Adipocyte (in vitro differentiated cells): ENCODE measurements at regions not wholly inside any gene's neighbourhood (a gene's known extent, or its start where the extent isn't known, plus 50 kb on each side); places are given as distances from the start of the nearest gene placed in this dataset.
A peak's percentile ranks its signal among the peaks of the same experiment; 100 is the strongest.
"Not testable (repeated sequence)": the region's sequence is repeated elsewhere in the genome, so short reads cannot be mapped to it uniquely, and the experiment has no call there.

Source experiments
- DNase-seq: peaks from one replicate; pipeline ENCODE4 v3.0.0-alpha.2; 2015; ENCODE audit warnings: low read depth
- H3K27me3 ChIP-seq: replicated peaks from 2 replicates; pipeline ENCODE4 v1.7.0; 2013; ENCODE audit warnings: mild to moderate bottlenecking, low read length, moderate library complexity; ENCODE audit not compliant: control insufficient read depth, insufficient read depth
- H3K36me3 ChIP-seq: 2 replicates; pipeline ENCODE4 v1.7.0; 2013; ENCODE audit warnings: low read length, mild to moderate bottlenecking, moderate library complexity; ENCODE audit not compliant: control insufficient read depth, insufficient read depth, severe bottlenecking
- H3K4me1 ChIP-seq: 2 replicates; pipeline ENCODE4 v1.7.0; 2013; ENCODE audit warnings: mild to moderate bottlenecking, low read length, moderate library complexity; ENCODE audit not compliant: control insufficient read depth, insufficient read depth
- H3K4me3 ChIP-seq: 2 replicates; pipeline ENCODE4 v1.7.0; 2013; ENCODE audit warnings: mild to moderate bottlenecking, low read length, moderate library complexity
- H3K9ac ChIP-seq: 2 replicates; pipeline ENCODE4 v1.7.0; 2013; ENCODE audit warnings: mild to moderate bottlenecking, low read length, moderate library complexity
- H3K9me3 ChIP-seq: 2 replicates; pipeline ENCODE4 v1.7.0; 2013; ENCODE audit warnings: mild to moderate bottlenecking, low read length, moderate library complexity; ENCODE audit not compliant: control insufficient read depth

DNA sequence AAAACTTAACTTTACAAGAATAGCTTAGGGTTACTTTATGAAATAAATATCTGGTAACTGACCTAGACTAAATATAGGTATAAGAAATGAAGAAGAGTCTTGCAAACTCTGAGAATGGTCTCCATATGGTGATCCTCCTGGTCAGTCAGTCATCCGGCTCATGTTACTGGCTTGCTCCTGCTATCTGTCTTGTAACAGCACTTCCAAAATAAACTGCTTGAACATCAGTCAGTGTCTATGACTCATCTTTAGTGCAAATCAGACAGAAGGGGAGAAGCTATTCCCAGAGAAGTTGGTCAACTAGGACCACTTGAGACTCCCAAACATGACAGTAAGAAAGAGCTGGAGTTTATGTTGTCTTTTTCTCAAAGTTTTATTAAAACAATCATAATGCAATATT is 1550.9 kb downstream of the PCDH9 start:
- no peaks in the 10 kb centered on the region for H3K27me3 ChIP-seq
- H3K36me3 ChIP-seq: no peaks in the 10 kb centered on the region
- H3K4me1 ChIP-seq: peaks cover 8% of the 10 kb centered on the region
- no peaks in the 10 kb centered on the region for H3K9me3 ChIP-seq
- H3K9ac ChIP-seq: no peak overlapping the region
- no peak overlapping the region for H3K4me3 ChIP-seq
- DNase-seq: peak; percentile 19

DNA sequence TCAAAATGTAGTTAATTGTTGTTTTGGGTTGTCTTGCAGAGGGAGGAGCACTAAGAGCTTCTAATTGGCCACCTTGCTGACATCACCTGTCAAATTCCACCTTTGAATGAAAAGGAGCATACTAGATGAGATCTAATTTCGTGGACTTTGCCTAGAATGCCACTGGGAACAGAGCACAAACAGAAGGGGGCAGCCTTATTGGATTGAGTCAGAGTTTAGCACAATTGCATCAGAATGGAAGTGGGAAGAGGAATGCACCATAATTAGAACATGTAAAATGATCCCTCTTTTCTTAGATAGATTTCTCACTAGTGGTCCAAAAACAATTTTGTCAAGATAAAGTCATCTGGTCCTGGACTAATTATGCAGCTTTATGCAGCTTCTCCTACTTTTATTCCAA is 1552.2 kb downstream of the PCDH9 start:
- Histone ChIP-seq H3K36me3 (no peaks in the 10 kb centered on the region), H3K9ac (no peak overlapping the region), H3K4me3 (no peak overlapping the region), H3K4me1 (peaks cover 8% of the 10 kb centered on the region), H3K9me3 (peaks cover 11% of the 10 kb centered on the region), H3K27me3 (no peaks in the 10 kb centered on the region)
- DNase-seq: peak; percentile 36

DNA sequence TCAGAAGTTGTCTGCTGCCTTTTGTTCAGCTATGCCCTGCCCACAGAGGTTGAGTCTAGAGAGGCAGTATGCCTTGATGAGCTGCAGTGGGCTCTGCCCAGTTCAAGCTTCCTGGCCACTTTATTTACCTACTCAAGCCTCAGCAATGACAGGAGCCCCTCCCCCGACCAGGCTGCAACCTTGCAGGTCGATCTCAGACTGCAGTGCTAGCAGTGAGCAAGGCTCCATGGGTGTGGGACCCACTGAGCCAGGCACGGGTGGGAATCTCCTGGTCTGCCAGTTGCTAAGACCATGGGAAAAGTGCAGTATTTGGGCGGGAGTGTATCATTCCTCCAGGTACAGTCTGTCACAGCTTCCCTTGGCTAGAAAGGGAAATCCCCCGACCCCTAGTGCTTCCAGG is 1554.8 kb downstream of the PCDH9 start:
- H3K4me1 ChIP-seq, DNase-seq, H3K9ac ChIP-seq, H3K4me3 ChIP-seq, H3K27me3 ChIP-seq, H3K36me3 ChIP-seq: not testable (repeated sequence)
- H3K9me3 ChIP-seq: peaks cover 22% of the 10 kb centered on the region

DNA sequence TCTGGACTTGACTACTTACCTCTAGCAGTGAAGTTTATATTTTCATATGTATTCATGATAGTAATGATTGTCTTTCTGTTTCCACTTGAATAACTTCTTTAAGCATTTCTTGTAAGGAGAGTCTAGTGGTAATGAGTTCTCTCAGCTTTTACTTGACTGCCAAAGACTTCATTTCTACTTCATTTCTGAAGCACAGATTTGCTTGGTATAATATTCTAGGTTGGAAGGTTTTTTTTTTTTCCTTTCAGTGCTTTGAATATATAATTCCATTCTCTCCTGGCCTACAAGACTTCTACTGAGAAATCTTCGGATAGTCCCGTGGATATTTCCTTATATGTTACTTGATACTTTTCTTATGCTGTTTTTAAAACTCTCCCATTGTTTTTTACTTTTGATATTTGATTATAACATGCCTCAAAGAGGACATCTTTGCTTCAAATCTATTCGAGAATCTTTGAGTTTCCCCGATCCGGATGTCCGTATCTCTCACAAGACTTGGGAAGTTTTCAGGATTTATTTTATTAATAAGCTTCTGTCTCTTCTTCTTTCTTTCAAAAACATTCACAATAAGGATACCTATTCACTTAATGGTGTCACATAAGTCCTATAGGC is 1560.0 kb downstream of the PCDH9 start:
- no peak for DNase-seq
- Histone ChIP-seq H3K27me3 (no peaks in the 10 kb centered on the region), H3K4me3 (no peak overlapping the region), H3K36me3 (no peaks in the 10 kb centered on the region), H3K9ac (no peak overlapping the region), H3K9me3 (peaks cover 32% of the 10 kb centered on the region), H3K4me1 (no peaks in the 10 kb centered on the region)

DNA sequence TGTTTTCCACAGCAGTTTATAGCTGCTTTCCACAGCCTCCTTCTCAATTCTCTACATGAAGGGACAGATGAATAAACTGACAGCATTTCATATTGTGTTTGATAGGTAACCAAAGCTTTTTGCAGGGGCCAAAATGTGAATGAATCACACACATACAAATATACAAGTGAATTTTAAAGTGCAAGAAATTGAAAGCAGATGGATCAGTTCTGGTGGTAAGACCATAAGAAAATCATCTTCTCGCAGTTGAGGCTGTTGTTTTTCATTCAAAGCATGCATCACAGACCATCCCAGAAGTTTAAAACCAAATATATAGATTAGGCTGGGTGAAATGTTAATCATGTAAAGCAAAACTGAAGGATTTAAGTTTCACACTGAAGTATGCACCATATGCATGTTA is 1569.4 kb downstream of the PCDH9 start:
- Histone ChIP-seq H3K9me3 (no peaks in the 10 kb centered on the region), H3K36me3 (no peaks in the 10 kb centered on the region), H3K9ac (no peak overlapping the region), H3K27me3 (no peaks in the 10 kb centered on the region), H3K4me1 (peaks cover 22% of the 10 kb centered on the region), H3K4me3 (no peak overlapping the region)
- peak; percentile 19 for DNase-seq

DNA sequence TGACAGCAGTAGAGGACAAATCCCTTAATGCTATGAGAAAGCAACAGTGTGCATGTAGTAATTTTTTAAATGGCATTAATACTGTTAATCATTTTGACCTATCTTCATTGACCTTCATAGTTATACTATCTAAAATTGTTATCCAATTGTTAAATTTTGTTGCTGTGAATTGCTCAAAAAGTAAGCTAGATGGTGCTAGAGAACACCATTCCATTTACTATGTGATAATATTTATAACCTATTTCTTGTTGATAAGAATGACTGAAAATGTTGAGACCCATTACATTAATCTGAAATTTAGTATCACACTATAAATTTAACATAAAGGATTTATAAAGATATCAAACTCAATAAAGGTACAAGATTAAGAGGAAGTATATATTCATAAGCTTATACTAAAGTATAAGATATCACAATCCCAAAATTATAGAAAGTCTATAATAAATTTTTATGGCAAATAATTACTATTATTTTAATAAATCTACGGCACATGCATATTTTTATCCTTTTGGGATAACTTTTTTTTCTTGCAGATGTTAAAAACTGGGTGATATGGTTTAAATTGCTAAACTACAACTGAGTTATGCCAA is 1573.3 kb downstream of the PCDH9 start:
- Histone ChIP-seq H3K36me3 (no peaks in the 10 kb centered on the region), H3K9me3 (no peaks in the 10 kb centered on the region), H3K4me1 (peaks cover 22% of the 10 kb centered on the region), H3K27me3 (no peaks in the 10 kb centered on the region), H3K4me3 (no peak overlapping the region), H3K9ac (no peak overlapping the region)
- DNase-seq: peak; percentile 66

DNA sequence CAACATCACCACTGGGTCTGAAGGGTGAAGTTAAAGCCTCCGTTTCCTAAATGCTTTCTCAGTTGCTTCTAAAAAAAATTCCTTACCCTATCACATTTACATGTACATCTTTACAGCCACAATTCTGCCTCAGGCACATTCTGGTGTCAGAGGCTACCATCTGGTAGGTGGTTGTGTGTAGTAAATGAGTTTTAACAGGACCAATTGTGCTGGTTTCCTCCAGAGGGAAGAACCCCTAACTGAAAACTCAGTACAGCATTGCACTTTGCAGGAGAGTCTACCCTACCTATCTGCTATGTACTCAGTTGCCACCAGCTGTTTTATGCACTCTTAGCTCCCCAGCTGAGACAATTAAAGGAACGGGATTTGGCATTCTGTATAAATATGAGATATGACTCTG is 1576.5 kb downstream of the PCDH9 start:
- peaks cover 11% of the 10 kb centered on the region for H3K4me1 ChIP-seq
- H3K4me3 ChIP-seq: no peak overlapping the region
- DNase-seq: peak; percentile 15
- no peaks in the 10 kb centered on the region for H3K36me3 ChIP-seq
- H3K27me3 ChIP-seq: no peaks in the 10 kb centered on the region
- H3K9me3 ChIP-seq: no peaks in the 10 kb centered on the region
- no peak overlapping the region for H3K9ac ChIP-seq

DNA sequence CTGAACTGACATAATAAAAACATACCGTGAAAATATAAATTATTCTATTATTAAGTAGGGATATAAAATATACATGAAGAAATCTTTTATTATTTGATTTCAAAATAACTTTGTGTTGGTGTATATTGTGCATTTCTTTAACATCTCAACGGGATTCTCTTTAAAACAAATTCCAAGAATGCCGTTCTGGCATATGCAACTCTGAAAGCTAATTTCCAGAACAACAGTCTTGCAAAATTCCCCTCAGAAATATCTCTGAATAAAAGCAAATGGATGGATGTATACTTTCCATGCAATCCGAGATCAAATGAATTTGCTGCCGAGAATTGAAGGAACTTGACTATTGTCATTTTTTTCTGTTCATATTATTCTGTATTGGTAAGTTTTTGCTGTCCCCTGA is 1579.8 kb downstream of the PCDH9 start:
- H3K36me3 ChIP-seq: no peaks in the 10 kb centered on the region
- H3K9ac ChIP-seq: no peak overlapping the region
- no peak overlapping the region for H3K4me3 ChIP-seq
- H3K9me3 ChIP-seq: no peaks in the 10 kb centered on the region
- H3K4me1 ChIP-seq: no peaks in the 10 kb centered on the region
- DNase-seq: no peak
- no peaks in the 10 kb centered on the region for H3K27me3 ChIP-seq

DNA sequence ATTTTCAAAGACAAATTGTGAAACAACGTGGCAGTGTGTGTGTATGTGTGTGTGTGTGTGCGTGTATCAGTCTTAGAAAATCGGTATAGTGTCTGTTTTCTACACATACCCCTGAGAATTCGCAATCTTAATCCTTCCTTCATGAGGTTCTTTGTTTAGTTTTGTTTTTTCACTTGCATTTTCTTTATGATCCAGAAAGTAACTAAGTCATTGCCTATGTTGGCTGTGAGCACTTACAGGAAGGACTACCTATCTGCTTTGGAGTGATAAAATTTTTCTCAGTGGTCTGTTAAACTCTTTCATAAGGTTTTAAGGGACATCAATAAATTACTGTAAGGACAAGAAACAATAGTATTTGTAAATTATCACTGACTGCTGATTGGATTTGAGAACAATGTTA is 1587.1 kb downstream of the PCDH9 start:
- Histone ChIP-seq H3K36me3 (no peaks in the 10 kb centered on the region), H3K9ac (no peak overlapping the region), H3K4me1 (no peaks in the 10 kb centered on the region), H3K9me3 (no peaks in the 10 kb centered on the region), H3K4me3 (no peak overlapping the region), H3K27me3 (no peaks in the 10 kb centered on the region)
- DNase-seq: no peak

DNA sequence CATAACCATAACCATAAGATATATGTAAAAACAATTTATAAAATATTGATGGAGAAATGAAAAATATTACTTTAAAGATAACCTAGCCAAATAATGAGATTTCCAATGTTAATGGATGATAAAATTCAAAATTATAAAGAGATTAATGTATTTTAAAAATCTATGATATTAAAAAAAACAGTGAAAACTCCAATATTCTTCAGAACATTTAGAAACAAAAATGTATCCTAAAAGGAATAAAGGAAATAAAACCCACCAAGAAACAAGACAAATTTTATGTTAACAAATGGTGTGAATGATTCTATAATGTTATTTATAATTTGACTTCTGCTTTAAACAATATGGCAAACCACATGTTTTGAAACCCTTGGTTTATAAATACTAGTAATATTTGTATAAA is 1587.8 kb downstream of the PCDH9 start:
- H3K9me3 ChIP-seq: no peaks in the 10 kb centered on the region
- H3K27me3 ChIP-seq: no peaks in the 10 kb centered on the region
- no peaks in the 10 kb centered on the region for H3K4me1 ChIP-seq
- no peak for DNase-seq
- no peaks in the 10 kb centered on the region for H3K36me3 ChIP-seq
- H3K9ac ChIP-seq: no peak overlapping the region
- no peak overlapping the region for H3K4me3 ChIP-seq

DNA sequence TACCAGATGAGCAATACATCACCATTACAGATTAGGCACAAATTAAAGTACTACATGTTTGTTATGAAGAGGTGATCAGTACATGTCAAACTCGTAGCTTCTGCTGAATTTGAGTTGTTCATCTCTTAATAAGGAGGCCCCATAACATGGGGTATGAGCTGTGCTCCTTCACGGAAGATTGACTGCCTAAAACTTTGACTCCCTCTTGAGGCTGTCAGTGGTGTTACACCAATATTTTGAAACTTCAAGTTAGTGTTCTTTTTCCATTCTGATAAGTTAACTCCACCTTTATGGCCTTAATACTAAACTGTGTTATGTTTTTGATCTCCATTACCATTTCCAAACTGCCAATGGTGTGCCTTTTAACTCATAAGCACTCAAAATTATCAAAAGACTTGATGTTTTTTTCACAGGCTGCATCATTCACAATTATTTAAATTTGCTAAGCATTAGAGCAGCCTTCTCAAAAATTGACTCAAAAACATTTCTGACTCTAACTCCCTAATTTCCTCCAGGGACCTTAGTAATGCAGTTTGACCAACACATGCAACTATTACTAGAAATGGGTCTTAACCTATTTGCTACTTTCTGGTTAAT is 1591.5 kb downstream of the PCDH9 start:
- Histone ChIP-seq H3K9me3 (no peaks in the 10 kb centered on the region), H3K27me3 (no peaks in the 10 kb centered on the region), H3K4me1 (no peaks in the 10 kb centered on the region), H3K9ac (no peak overlapping the region), H3K4me3 (no peak overlapping the region), H3K36me3 (no peaks in the 10 kb centered on the region)
- DNase-seq: peak; percentile 78

DNA sequence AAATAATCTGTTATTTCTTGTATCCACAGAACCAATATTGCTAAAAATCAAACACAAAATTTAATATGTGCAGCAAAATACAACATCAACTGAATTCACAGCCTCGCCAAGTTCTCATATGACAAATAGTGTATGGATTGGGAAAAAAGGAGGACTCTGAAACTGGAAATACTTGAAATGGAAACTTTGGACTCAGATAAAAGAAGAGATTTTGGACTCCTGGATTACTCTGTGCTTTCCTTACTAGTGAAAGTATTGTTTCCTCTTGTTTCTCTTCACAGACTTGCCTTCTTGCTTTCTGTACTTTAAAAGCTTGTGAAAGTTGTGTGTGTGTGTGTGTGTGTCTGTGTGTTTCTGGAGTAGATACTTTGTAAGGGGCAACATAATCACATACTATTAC is 1596.3 kb downstream of the PCDH9 start:
- no peak for DNase-seq
- H3K9ac ChIP-seq: no peak overlapping the region
- H3K36me3 ChIP-seq: no peaks in the 10 kb centered on the region
- no peaks in the 10 kb centered on the region for H3K9me3 ChIP-seq
- H3K4me3 ChIP-seq: no peak overlapping the region
- no peaks in the 10 kb centered on the region for H3K4me1 ChIP-seq
- no peaks in the 10 kb centered on the region for H3K27me3 ChIP-seq
